Liver (tissue), 8 donors: ENCODE measurements at regions not wholly inside any gene's neighbourhood (a gene's known extent, or its start where the extent isn't known, plus 50 kb on each side); places are given as distances from the start of the nearest gene placed in this dataset.

Source experiments
- DNase-seq: peaks from one replicate; pipeline ENCODE4 v3.0.0-alpha.2; 2017; ENCODE audit warnings: low spot score
- H3K27ac ChIP-seq, 2 donors: one replicate each; pipeline ENCODE4 v1.7.0; 2013; ENCODE audit warnings: inconsistent platforms in 2 of 2, low read length in 2 of 2, control low read depth in 1 of 2, low read depth in 1 of 2, mild to moderate bottlenecking in 1 of 2
- H3K27me3 ChIP-seq, 4 donors: one replicate each; pipeline versions ENCODE4 v1.6.1 to v1.7.0; 2013; ENCODE audit warnings: low read length in 3 of 4, inconsistent platforms in 1 of 4, mild to moderate bottlenecking in 1 of 4, moderate library complexity in 1 of 4; ENCODE audit not compliant: control insufficient read depth in 4 of 4, insufficient read depth in 4 of 4
- H3K36me3 ChIP-seq, 4 donors: one replicate each; pipeline versions ENCODE4 v1.6.1 to v1.7.0; 2013; ENCODE audit warnings: low read length in 3 of 4, mild to moderate bottlenecking in 3 of 4, low read depth in 1 of 4, moderate library complexity in 1 of 4; ENCODE audit not compliant: control insufficient read depth in 4 of 4, insufficient read depth in 3 of 4
- H3K4me1 ChIP-seq, 4 donors: one replicate each; pipeline versions ENCODE4 v1.6.1 to v1.7.0; 2013; ENCODE audit warnings: low read length in 3 of 4, mild to moderate bottlenecking in 3 of 4, moderate library complexity in 1 of 4; ENCODE audit not compliant: control insufficient read depth in 4 of 4, insufficient read depth in 4 of 4
- H3K4me3 ChIP-seq, 3 donors: one replicate each; pipeline versions ENCODE4 v1.6.1 to v1.7.0; 2013; ENCODE audit warnings: low read length in 3 of 3, control low read depth in 1 of 3, low read depth in 1 of 3, mild to moderate bottlenecking in 1 of 3
- H3K9ac ChIP-seq, 2 donors: one replicate each; pipeline ENCODE4 v1.7.0; 2013; ENCODE audit warnings: low read length in 2 of 2, mild to moderate bottlenecking in 2 of 2, moderate library complexity in 2 of 2, control low read depth in 1 of 2, low read depth in 1 of 2
- H3K9me3 ChIP-seq, 4 donors: one replicate each; pipeline versions ENCODE4 v1.6.1 to v1.7.0; 2013; ENCODE audit warnings: low read length in 3 of 4; ENCODE audit not compliant: control insufficient read depth in 4 of 4
- EGR1 ChIP-seq, 2 donors: IDR thresholded peaks; 2 replicates each; pipeline ENCODE4 v1.6.1; 2016 to 2018; ENCODE audit warnings: antibody characterized with exemption in 2 of 2, low read depth in 2 of 2
- FOXA1 ChIP-seq: IDR thresholded peaks from 2 replicates; pipeline ENCODE4 v1.6.1; 2016; ENCODE audit warnings: antibody characterized with exemption
- FOXA2 ChIP-seq: IDR thresholded peaks from 2 replicates; pipeline ENCODE4 v1.6.1; 2016; ENCODE audit warnings: antibody characterized with exemption
- GABPA ChIP-seq, 2 donors: IDR thresholded peaks in 1 of 2; conservative IDR thresholded peaks in 1 of 2; 2 replicates each; pipeline ENCODE4 v1.6.1; 2016; ENCODE audit warnings: antibody characterized with exemption in 2 of 2, mild to moderate bottlenecking in 1 of 2, moderate library complexity in 1 of 2
- HNF4A ChIP-seq, 2 donors: conservative IDR thresholded peaks; 2 replicates each; pipeline ENCODE4 v1.6.1; 2016; ENCODE audit warnings: antibody characterized with exemption in 2 of 2, mild to moderate bottlenecking in 2 of 2
- HNF4G ChIP-seq: IDR thresholded peaks from 2 replicates; pipeline ENCODE4 v1.6.1; 2016; ENCODE audit warnings: antibody characterized with exemption
- JUND ChIP-seq, 2 donors: IDR thresholded peaks; 2 replicates each; pipeline ENCODE4 v1.6.1; 2016; ENCODE audit warnings: antibody characterized with exemption in 2 of 2
- MAX ChIP-seq: IDR thresholded peaks from 2 replicates; pipeline ENCODE4 v1.6.1; 2016; ENCODE audit warnings: antibody characterized with exemption
- NR2F2 ChIP-seq: IDR thresholded peaks from 2 replicates; pipeline ENCODE4 v1.6.1; 2016; ENCODE audit warnings: antibody characterized with exemption
- RAD21 ChIP-seq, 2 donors: IDR thresholded peaks; 2 replicates each; pipeline ENCODE4 v1.6.1; 2016; ENCODE audit warnings: antibody characterized with exemption in 2 of 2, mild to moderate bottlenecking in 2 of 2
- RXRA ChIP-seq, 2 donors: IDR thresholded peaks; 2 replicates each; pipeline ENCODE4 v1.6.1; 2017 to 2018; ENCODE audit warnings: antibody characterized with exemption in 2 of 2, mild to moderate bottlenecking in 1 of 2
- SP1 ChIP-seq: IDR thresholded peaks from 2 replicates; pipeline ENCODE4 v1.6.1; 2018; ENCODE audit warnings: antibody characterized with exemption, mild to moderate bottlenecking
- TAF1 ChIP-seq: conservative IDR thresholded peaks from 2 replicates; pipeline ENCODE4 v1.6.1; 2016; ENCODE audit warnings: antibody characterized with exemption, mild to moderate bottlenecking
- YY1 ChIP-seq: IDR thresholded peaks from 2 replicates; pipeline ENCODE4 v1.6.1; 2016; ENCODE audit warnings: antibody characterized with exemption, mild to moderate bottlenecking
- ZBTB33 ChIP-seq: IDR thresholded peaks from 2 replicates; pipeline ENCODE4 v1.6.1; 2016; ENCODE audit warnings: antibody characterized with exemption
- WGBS: extraction: QIAGEN DNeasy Blood & Tissue Kit; methylation state at CpG from one replicate; pipeline ENCODE4 v1.1.7; 2013; 5-methylcytosine and 5-hydroxymethylcytosine counted together
- TF ChIP-seq, protein P1 (sequence below): IDR thresholded peaks from 2 replicates; pipeline ENCODE4 v1.6.1; 2016; ENCODE audit warnings: antibody characterized with exemption, mild to moderate bottlenecking
- TF ChIP-seq, protein P2 (sequence below): IDR thresholded peaks from 2 replicates; pipeline ENCODE4 v1.6.1; 2016; ENCODE audit warnings: antibody characterized with exemption
- TF ChIP-seq, protein P3 (sequence below): fragments of 150-350 bp; IDR thresholded peaks from 2 replicates; pipeline ENCODE4 v1.5.1; 2017; ENCODE audit warnings: improper control_type of control experiment, low read depth, low read length; ENCODE audit not compliant: missing input control
- donor health status: healthy.
- donor health status: healthy.
- donor health status: healthy.
- donor health status: healthy.
- donor health status: healthy.

DNA sequence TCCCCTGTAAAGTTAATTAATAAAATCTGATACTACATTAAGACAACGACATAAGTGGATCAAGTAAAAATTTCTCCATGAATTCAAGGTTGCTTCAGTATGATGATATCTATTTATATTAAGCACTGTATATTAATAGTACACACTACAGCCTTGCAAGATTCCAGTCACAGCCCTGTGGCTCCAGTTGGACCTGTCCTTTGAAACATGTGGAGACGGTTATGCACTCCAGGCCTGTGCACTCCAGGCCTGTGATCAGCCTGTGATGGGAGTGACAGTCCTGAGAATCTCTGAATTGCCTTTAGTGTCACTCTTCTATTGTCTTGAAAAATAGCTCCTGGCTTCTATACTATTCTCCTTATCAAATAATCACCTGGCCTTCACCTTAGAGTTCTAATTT, 981.1 kb upstream of the AGA start:
- 96% methylated on average over 2 of the region's 2 CpGs for WGBS
- H3K4me1 ChIP-seq, result peaks cover 0 to 10% (median 0%) of the 10 kb centered on the region in 4 donors
- no peaks in the 10 kb centered on the region for H3K27me3 ChIP-seq
- TF ChIP-seq JUND (IDR thresholded peaks at IDR 0.05) (no peak), NR2F2 (no peak), FOXA1 (no peak), YY1 (no peak), FOXA2 (no peak), GABPA (IDR thresholded peaks at IDR 0.05 in 1 of 2, conservative IDR thresholded peaks at IDR 0.05 in 1 of 2) (no peak), HNF4G (no peak), RAD21 (IDR thresholded peaks at IDR 0.05) (no peak), EGR1 (IDR thresholded peaks at IDR 0.05; ENCODE audit: low read depth in 2 of 2) (no peak), SP1 (no peak), TAF1 (no peak), ZBTB33 (no peak), HNF4A (conservative IDR thresholded peaks at IDR 0.05) (no peak)
- TF ChIP-seq, protein P1, sequence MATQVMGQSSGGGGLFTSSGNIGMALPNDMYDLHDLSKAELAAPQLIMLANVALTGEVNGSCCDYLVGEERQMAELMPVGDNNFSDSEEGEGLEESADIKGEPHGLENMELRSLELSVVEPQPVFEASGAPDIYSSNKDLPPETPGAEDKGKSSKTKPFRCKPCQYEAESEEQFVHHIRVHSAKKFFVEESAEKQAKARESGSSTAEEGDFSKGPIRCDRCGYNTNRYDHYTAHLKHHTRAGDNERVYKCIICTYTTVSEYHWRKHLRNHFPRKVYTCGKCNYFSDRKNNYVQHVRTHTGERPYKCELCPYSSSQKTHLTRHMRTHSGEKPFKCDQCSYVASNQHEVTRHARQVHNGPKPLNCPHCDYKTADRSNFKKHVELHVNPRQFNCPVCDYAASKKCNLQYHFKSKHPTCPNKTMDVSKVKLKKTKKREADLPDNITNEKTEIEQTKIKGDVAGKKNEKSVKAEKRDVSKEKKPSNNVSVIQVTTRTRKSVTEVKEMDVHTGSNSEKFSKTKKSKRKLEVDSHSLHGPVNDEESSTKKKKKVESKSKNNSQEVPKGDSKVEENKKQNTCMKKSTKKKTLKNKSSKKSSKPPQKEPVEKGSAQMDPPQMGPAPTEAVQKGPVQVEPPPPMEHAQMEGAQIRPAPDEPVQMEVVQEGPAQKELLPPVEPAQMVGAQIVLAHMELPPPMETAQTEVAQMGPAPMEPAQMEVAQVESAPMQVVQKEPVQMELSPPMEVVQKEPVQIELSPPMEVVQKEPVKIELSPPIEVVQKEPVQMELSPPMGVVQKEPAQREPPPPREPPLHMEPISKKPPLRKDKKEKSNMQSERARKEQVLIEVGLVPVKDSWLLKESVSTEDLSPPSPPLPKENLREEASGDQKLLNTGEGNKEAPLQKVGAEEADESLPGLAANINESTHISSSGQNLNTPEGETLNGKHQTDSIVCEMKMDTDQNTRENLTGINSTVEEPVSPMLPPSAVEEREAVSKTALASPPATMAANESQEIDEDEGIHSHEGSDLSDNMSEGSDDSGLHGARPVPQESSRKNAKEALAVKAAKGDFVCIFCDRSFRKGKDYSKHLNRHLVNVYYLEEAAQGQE, result no peak
- TF ChIP-seq, protein P2, sequence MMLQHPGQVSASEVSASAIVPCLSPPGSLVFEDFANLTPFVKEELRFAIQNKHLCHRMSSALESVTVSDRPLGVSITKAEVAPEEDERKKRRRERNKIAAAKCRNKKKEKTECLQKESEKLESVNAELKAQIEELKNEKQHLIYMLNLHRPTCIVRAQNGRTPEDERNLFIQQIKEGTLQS, result no peak
- H3K4me3 ChIP-seq, result no peak overlapping the region
- DNase-seq, result no peak
- H3K9me3 ChIP-seq, result no peaks in the 10 kb centered on the region
- H3K27ac ChIP-seq, result no peak overlapping the region
- H3K36me3 ChIP-seq, result no peaks in the 10 kb centered on the region
- H3K9ac ChIP-seq, result no peak overlapping the region

DNA sequence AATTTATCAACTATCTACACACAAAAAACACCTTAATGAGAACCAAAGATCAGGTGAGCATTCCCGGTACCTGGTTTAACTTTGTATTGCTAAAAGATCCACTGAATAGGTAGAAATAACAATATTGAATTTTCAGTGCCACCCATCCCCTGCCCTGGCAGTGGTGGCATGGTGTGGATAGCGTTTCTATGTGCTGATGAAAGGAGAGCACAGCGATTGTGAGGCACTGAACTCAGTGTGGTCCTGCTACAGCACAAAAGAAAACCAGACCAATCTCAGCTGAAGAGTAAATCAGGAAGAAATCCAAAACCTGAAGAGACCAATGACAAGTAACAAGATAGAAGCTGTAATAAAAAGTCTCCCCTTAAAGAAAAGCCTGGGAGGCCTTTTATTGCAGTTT, 984.6 kb upstream of the AGA start:
- no peaks in the 10 kb centered on the region for H3K9me3 ChIP-seq
- no peaks in the 10 kb centered on the region for H3K36me3 ChIP-seq
- H3K27ac ChIP-seq, result no peak overlapping the region
- H3K27me3 ChIP-seq, result no peaks in the 10 kb centered on the region
- 89% methylated on average over 3 of the region's 3 CpGs for WGBS
- H3K9ac ChIP-seq, result no peak overlapping the region
- no peak overlapping the region for H3K4me3 ChIP-seq
- no peak for DNase-seq
- peaks cover 0 to 10% (median 0%) of the 10 kb centered on the region in 4 donors for H3K4me1 ChIP-seq
- TF ChIP-seq ZBTB33 (no peak), YY1 (no peak), RAD21 (IDR thresholded peaks at IDR 0.05) (no peak), TAF1 (no peak), HNF4G (no peak), MAX (no peak), JUND (IDR thresholded peaks at IDR 0.05) (no peak), HNF4A (conservative IDR thresholded peaks at IDR 0.05) (no peak), FOXA1 (no peak), GABPA (IDR thresholded peaks at IDR 0.05 in 1 of 2, conservative IDR thresholded peaks at IDR 0.05 in 1 of 2) (no peak), EGR1 (IDR thresholded peaks at IDR 0.05; ENCODE audit: low read depth in 2 of 2) (no peak), RXRA (IDR thresholded peaks at IDR 0.05) (no peak), FOXA2 (no peak)
- TF ChIP-seq, protein P2, result no peak
- TF ChIP-seq, protein P3, sequence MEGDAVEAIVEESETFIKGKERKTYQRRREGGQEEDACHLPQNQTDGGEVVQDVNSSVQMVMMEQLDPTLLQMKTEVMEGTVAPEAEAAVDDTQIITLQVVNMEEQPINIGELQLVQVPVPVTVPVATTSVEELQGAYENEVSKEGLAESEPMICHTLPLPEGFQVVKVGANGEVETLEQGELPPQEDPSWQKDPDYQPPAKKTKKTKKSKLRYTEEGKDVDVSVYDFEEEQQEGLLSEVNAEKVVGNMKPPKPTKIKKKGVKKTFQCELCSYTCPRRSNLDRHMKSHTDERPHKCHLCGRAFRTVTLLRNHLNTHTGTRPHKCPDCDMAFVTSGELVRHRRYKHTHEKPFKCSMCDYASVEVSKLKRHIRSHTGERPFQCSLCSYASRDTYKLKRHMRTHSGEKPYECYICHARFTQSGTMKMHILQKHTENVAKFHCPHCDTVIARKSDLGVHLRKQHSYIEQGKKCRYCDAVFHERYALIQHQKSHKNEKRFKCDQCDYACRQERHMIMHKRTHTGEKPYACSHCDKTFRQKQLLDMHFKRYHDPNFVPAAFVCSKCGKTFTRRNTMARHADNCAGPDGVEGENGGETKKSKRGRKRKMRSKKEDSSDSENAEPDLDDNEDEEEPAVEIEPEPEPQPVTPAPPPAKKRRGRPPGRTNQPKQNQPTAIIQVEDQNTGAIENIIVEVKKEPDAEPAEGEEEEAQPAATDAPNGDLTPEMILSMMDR, result no peak
- TF ChIP-seq, protein P1, result no peak
